HG03095 (cell line): ENCODE measurements at regions not wholly inside any gene's neighbourhood (a gene's known extent, or its start where the extent isn't known, plus 50 kb on each side); places are given as distances from the start of the nearest gene placed in this dataset.
"Not testable (repeated sequence)": the region's sequence is repeated elsewhere in the genome, so short reads cannot be mapped to it uniquely, and the experiment has no call there.

ENCODE experiments used
- ATAC-seq: cut with Tn5 transposase; IDR thresholded peaks from one replicate; pipeline ENCODE4 v1.9.1; 2021; ENCODE audit warnings: moderate library complexity; ENCODE audit not compliant: unreplicated experiment

GRCh38 chr3:188972310-188972709, 199.5 kb upstream of the TPRG1 start:
- no peak for ATAC-seq

- ATAC-seq: no peak
These were observed 196.7 kb upstream of the TPRG1 start for GRCh38 chr3:188974856-188975599.

- ATAC-seq: no peak
These were observed 196.0 kb upstream of the TPRG1 start for GRCh38 chr3:188975600-188976314.

GRCh38 chr3:188976407-188976806, 195.4 kb upstream of the TPRG1 start:
- ATAC-seq: no peak

GRCh38 chr3:188978421-188979171, 193.2 kb upstream of the TPRG1 start:
- ATAC-seq: no peak

- ATAC-seq: no peak
These were observed 192.5 kb upstream of the TPRG1 start for GRCh38 chr3:188979248-188979647.

GRCh38 chr3:188979669-188980310, 192.0 kb upstream of the TPRG1 start:
- no peak for ATAC-seq

- no peak for ATAC-seq
These were observed 178.6 kb upstream of the TPRG1 start for GRCh38 chr3:188993181-188993580.

- no peak for ATAC-seq
These were observed 170.2 kb upstream of the TPRG1 start for GRCh38 chr3:189001559-189001958.

- no peak for ATAC-seq
These were observed 168.4 kb upstream of the TPRG1 start for GRCh38 chr3:189003410-189003809.

- no peak for ATAC-seq
These were observed 158.4 kb upstream of the TPRG1 start for GRCh38 chr3:189013224-189013888.

GRCh38 chr3:189014526-189014925, 157.2 kb upstream of the TPRG1 start:
- ATAC-seq: no peak

- ATAC-seq: not testable (repeated sequence)
These were observed 148.9 kb upstream of the TPRG1 start for GRCh38 chr3:189022576-189023466.

- ATAC-seq: no peak
These were observed 145.9 kb upstream of the TPRG1 start for GRCh38 chr3:189025866-189026265.

- ATAC-seq: no peak
These were observed 144.1 kb upstream of the TPRG1 start for GRCh38 chr3:189027626-189028155.

- no peak for ATAC-seq
These were observed 132.7 kb upstream of the TPRG1 start for GRCh38 chr3:189038773-189039745.

GRCh38 chr3:189040656-189041335, 131.0 kb upstream of the TPRG1 start:
- ATAC-seq: no peak
